GM23248 (cell line): ENCODE measurements at regions not wholly inside any gene's neighbourhood (a gene's known extent, or its start where the extent isn't known, plus 50 kb on each side); places are given as distances from the start of the nearest gene placed in this dataset.

Experiments
- EZH2 ChIP-seq: fragments of 200-600 bp; sonication (generic); IDR thresholded peaks from 2 replicates; pipeline ENCODE4 v1.6.1; 2018; ENCODE audit warnings: antibody characterized with exemption, mild to moderate bottlenecking; ENCODE audit not compliant: insufficient read depth, poor library complexity, severe bottlenecking
- EZH2phosphoT487 ChIP-seq: fragments of 200-600 bp; sonication (generic); IDR thresholded peaks from 2 replicates; pipeline ENCODE4 v1.6.1; 2018; ENCODE audit warnings: antibody characterized with exemption, moderate library complexity, mild to moderate bottlenecking, low read depth; ENCODE audit not compliant: insufficient read depth

DNA sequence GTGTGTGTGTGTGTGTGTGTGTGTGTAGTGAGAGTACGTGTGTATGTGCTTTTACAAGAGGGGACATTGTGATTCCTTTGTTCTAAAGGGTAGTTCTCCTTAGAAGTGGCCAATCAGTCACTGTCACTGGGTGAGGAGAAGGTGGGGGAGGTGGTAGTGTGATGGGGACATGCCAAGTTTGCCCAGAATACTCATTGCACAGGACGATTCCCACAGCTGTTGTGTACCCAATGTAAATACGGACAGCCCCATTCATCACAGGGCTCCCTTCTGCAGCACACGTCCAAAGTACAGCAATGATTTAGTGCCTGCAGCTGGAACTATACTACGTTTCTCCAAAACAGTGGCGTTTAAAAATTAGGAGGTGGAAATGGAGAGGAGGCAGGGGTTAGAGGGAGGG, 287.8 kb downstream of the TLR4 start:
- TF ChIP-seq EZH2phosphoT487 (no peak), EZH2 (no peak)
